ENCODE measurements at regions not wholly inside any gene's neighbourhood (a gene's known extent, or its start where the extent isn't known, plus 50 kb on each side); places are given as distances from the start of the nearest gene placed in this dataset.
"Not testable (repeated sequence)": the region's sequence is repeated elsewhere in the genome, so short reads cannot be mapped to it uniquely, and the experiment has no call there.

- no peak for ATAC-seq
- intact Hi-C loops (cut with micrococcal nuclease), result no loop called here
Observed at GRCh38 chr1:213324859-213325258, 273.8 kb downstream of the RPS6KC1 start.

GRCh38 chr1:213325482-213325881 lies 274.4 kb downstream of the RPS6KC1 start:
- ATAC-seq (no peak), DNase-seq (no peak)
- intact Hi-C loops (cut with micrococcal nuclease), result no loop called here

More at GRCh38 chr1:213324859-213325258, 273.8 kb downstream of the RPS6KC1 start:
- no peak for DNase-seq

GRCh38 chr1:213326281-213327016 lies 275.4 kb downstream of the RPS6KC1 start:
- intact Hi-C loops (cut with micrococcal nuclease), result no loop called here
- ATAC-seq, result no peak
- DNase-seq, result no peak

- peak; percentile 52 for DNase-seq
- peak; percentile 76 for ATAC-seq
- intact Hi-C loops (cut with micrococcal nuclease), result no loop called here
Observed at GRCh38 chr1:213327017-213327667, 276.1 kb downstream of the RPS6KC1 start.

GRCh38 chr1:213329406-213330008 lies 278.5 kb downstream of the RPS6KC1 start:
- DNase-seq (no peak), ATAC-seq (no peak)
- intact Hi-C loops (cut with micrococcal nuclease), result no loop called here

- no peak for DNase-seq
- ATAC-seq, result no peak
- intact Hi-C loops (cut with micrococcal nuclease), result no loop called here
Observed at GRCh38 chr1:213330281-213330680, 279.2 kb downstream of the RPS6KC1 start.

GRCh38 chr1:213331631-213332175 lies 280.7 kb downstream of the RPS6KC1 start:
- ATAC-seq (no peak), DNase-seq (no peak)

GRCh38 chr1:213332491-213332890 lies 281.4 kb downstream of the RPS6KC1 start:
- intact Hi-C loops (cut with micrococcal nuclease), result no loop called here
- ATAC-seq (no peak), DNase-seq (no peak)

More at GRCh38 chr1:213331631-213332175, 280.7 kb downstream of the RPS6KC1 start:
- intact Hi-C loops (cut with micrococcal nuclease), result no loop called here

GRCh38 chr1:213333121-213333520 lies 282.1 kb downstream of the RPS6KC1 start:
- DNase-seq, result no peak
- intact Hi-C loops (cut with micrococcal nuclease), result no loop called here
- no peak for ATAC-seq

GRCh38 chr1:213335084-213335483 lies 284.0 kb downstream of the RPS6KC1 start:
- DNase-seq (no peak), ATAC-seq (no peak)
- intact Hi-C loops (cut with micrococcal nuclease), result no loop called here

GRCh38 chr1:213337025-213337678 lies 286.1 kb downstream of the RPS6KC1 start:
- intact Hi-C loops (cut with micrococcal nuclease), result no loop called here
- ATAC-seq (no peak), DNase-seq (no peak)

GRCh38 chr1:213340593-213340992 lies 289.6 kb downstream of the RPS6KC1 start:
- intact Hi-C loops (cut with micrococcal nuclease), result no loop called here
- DNase-seq (no peak), ATAC-seq (no peak)

- DNase-seq, result no peak
- ATAC-seq, result no peak
- intact Hi-C loops (cut with micrococcal nuclease), result no loop called here
Observed at GRCh38 chr1:213345621-213346020, 294.6 kb downstream of the RPS6KC1 start.

- DNase-seq (no peak), ATAC-seq (no peak)
Observed at GRCh38 chr1:213357403-213357802, 306.4 kb downstream of the RPS6KC1 start.

GRCh38 chr1:213358368-213358767 lies 307.3 kb downstream of the RPS6KC1 start:
- DNase-seq; ATAC-seq; intact Hi-C loops (cut with micrococcal nuclease): not testable (repeated sequence)

More at GRCh38 chr1:213357403-213357802, 306.4 kb downstream of the RPS6KC1 start:
- intact Hi-C loops (cut with micrococcal nuclease), result no loop called here

- ATAC-seq, result no peak
- DNase-seq, result no peak
- intact Hi-C loops (cut with micrococcal nuclease), result no loop called here
Observed at GRCh38 chr1:213362598-213362997, 311.6 kb downstream of the RPS6KC1 start.

- ATAC-seq, result no peak
- intact Hi-C loops (cut with micrococcal nuclease), result no loop called here
- no peak for DNase-seq
Observed at GRCh38 chr1:213366141-213366831, 315.2 kb downstream of the RPS6KC1 start.

- no peak for ATAC-seq
- DNase-seq, result no peak
- intact Hi-C loops (cut with micrococcal nuclease), result no loop called here
Observed at GRCh38 chr1:213369465-213369864, 318.4 kb downstream of the RPS6KC1 start.

GRCh38 chr1:213370523-213370922 lies 319.5 kb downstream of the RPS6KC1 start:
- intact Hi-C loops (cut with micrococcal nuclease), result loop anchor here (5.0 kb wide), 1 partner anchor 752 kb away; no protein-coding TSS in a partner anchor
- ATAC-seq (no peak), DNase-seq (no peak)

All from left ventricle myocardium superior (tissue), 1 donor.